Ramos (cell line): ENCODE measurements at regions not wholly inside any gene's neighbourhood (a gene's known extent, or its start where the extent isn't known, plus 50 kb on each side); places are given as distances from the start of the nearest gene placed in this dataset.

Experiments
- in situ Hi-C: fragments of 300-500 bp; cut with MboI; formaldehyde crosslinking; loops from one replicate; pipeline ENCODE4 v1.14.3; 2022; ENCODE audit warnings: low sequenced_read_pairs; ENCODE audit not compliant: unreplicated experiment

- in situ Hi-C loops = no loop called here
These were observed 53.3 kb upstream of the NFASC start for GRCh38 chr1:204817341-204817740.

- in situ Hi-C loops = no loop called here
These were observed 51.7 kb upstream of the NFASC start for GRCh38 chr1:204818998-204819397.

- in situ Hi-C loops = no loop called here
These were observed 51.2 kb upstream of the NFASC start for GRCh38 chr1:204819495-204819894.
